ENCODE measurements at regions not wholly inside any gene's neighbourhood (a gene's known extent, or its start where the extent isn't known, plus 50 kb on each side); places are given as distances from the start of the nearest gene placed in this dataset.
"Not testable (repeated sequence)": the region's sequence is repeated elsewhere in the genome, so short reads cannot be mapped to it uniquely, and the experiment has no call there.

GRCh38 chr1:119266386-119266785 lies 102.2 kb upstream of the HAO2 start:
- TF ChIP-seq SIN3A (IDR thresholded peaks at IDR 0.05; ENCODE audit: borderline replicate concordance, insufficient read depth, low read depth, low read length), result no peak
- TF ChIP-seq TCF7L2 (IDR thresholded peaks at IDR 0.05; ENCODE audit: low read depth, low read length), result no peak
- no peak for TF ChIP-seq CTCF (IDR thresholded peaks at IDR 0.05)
- TF ChIP-seq POLR2AphosphoS5 (IDR thresholded peaks at IDR 0.05; ENCODE audit: low read depth, low read length), result no peak
- no peak for TF ChIP-seq REST (IDR thresholded peaks at IDR 0.05; ENCODE audit: insufficient read depth in 1 of 2, low read depth in 2 of 2, low read length in 1 of 2)
- Histone ChIP-seq H3K4me3 (ENCODE audit: low read depth in 2 of 2, low read length in 2 of 2) (no peak overlapping the region), H3K27me3 (ENCODE audit: control insufficient read depth, insufficient read depth, low read length) (no peaks in the 10 kb centered on the region), H3K9me3 (ENCODE audit: control insufficient read depth, insufficient read depth, low read depth, low read length) (no peaks in the 10 kb centered on the region), H3K4me1 (ENCODE audit: control insufficient read depth, insufficient read depth, low read length) (no peaks in the 10 kb centered on the region), H3K36me3 (ENCODE audit: control insufficient read depth, insufficient read depth, low read length) (no peaks in the 10 kb centered on the region), H3K27ac (ENCODE audit: low read length) (no peak overlapping the region)
- in situ Hi-C loops (cut with HindIII; ENCODE audit: low pct_unique_long_range_greater_than_20kb, low sequenced_read_pairs) (no loop called here), intact Hi-C loops (cut with micrococcal nuclease; ENCODE audit: unreplicated experiment) (no loop called here)
- POLR2A ChIA-PET, result no interaction called here
- no TSS peak for BruUV-seq (replicated peaks)
- DNase-seq (ENCODE audit: low read depth, low spot score) (no peak), ATAC-seq (no peak)
- CTCF ChIA-PET, result no interaction called here

- H3K4me3 ChIP-seq (ENCODE audit: low read depth in 2 of 2, low read length in 2 of 2), result no peak overlapping the region
- no peaks in the 10 kb centered on the region for H3K4me1 ChIP-seq (ENCODE audit: control insufficient read depth, insufficient read depth, low read length)
- intact Hi-C loops (cut with micrococcal nuclease; ENCODE audit: unreplicated experiment) (no loop called here), in situ Hi-C loops (cut with HindIII; ENCODE audit: low pct_unique_long_range_greater_than_20kb, low sequenced_read_pairs) (no loop called here)
- ChIA-PET CTCF (no interaction called here), POLR2A (no interaction called here)
- no peaks in the 10 kb centered on the region; the same call in 1 of the 2 replicates for H3K27me3 ChIP-seq (ENCODE audit: control insufficient read depth, insufficient read depth, low read length)
- no TSS peak for BruUV-seq (replicated peaks)
- ATAC-seq, result no peak
- no peak for DNase-seq (ENCODE audit: low read depth, low spot score)
- TF ChIP-seq TCF7L2 (IDR thresholded peaks at IDR 0.05; ENCODE audit: low read depth, low read length), result no peak
- TF ChIP-seq POLR2AphosphoS5 (IDR thresholded peaks at IDR 0.05; ENCODE audit: low read depth, low read length), result no peak
- no peak for TF ChIP-seq REST (IDR thresholded peaks at IDR 0.05; ENCODE audit: insufficient read depth in 1 of 2, low read depth in 2 of 2, low read length in 1 of 2)
- TF ChIP-seq SIN3A (IDR thresholded peaks at IDR 0.05; ENCODE audit: borderline replicate concordance, insufficient read depth, low read depth, low read length), result no peak
- no peak for TF ChIP-seq CTCF (IDR thresholded peaks at IDR 0.05)
- H3K36me3 ChIP-seq (ENCODE audit: control insufficient read depth, insufficient read depth, low read length), result no peaks in the 10 kb centered on the region
- H3K9me3 ChIP-seq (ENCODE audit: control insufficient read depth, insufficient read depth, low read depth, low read length), result no peaks in the 10 kb centered on the region
- H3K27ac ChIP-seq (ENCODE audit: low read length), result no peak overlapping the region
These were observed 101.7 kb upstream of the HAO2 start for GRCh38 chr1:119266858-119267257.

- CTCF ChIA-PET; H3K4me3 ChIP-seq (ENCODE audit: low read depth in 2 of 2, low read length in 2 of 2); in situ Hi-C loops (cut with HindIII; ENCODE audit: low pct_unique_long_range_greater_than_20kb, low sequenced_read_pairs); ATAC-seq; H3K27me3 ChIP-seq (ENCODE audit: control insufficient read depth, insufficient read depth, low read length); H3K4me1 ChIP-seq (ENCODE audit: control insufficient read depth, insufficient read depth, low read length); H3K27ac ChIP-seq (ENCODE audit: low read length); DNase-seq (ENCODE audit: low read depth, low spot score); H3K36me3 ChIP-seq (ENCODE audit: control insufficient read depth, insufficient read depth, low read length); BruUV-seq (replicated peaks); intact Hi-C loops (cut with micrococcal nuclease; ENCODE audit: unreplicated experiment); H3K9me3 ChIP-seq (ENCODE audit: control insufficient read depth, insufficient read depth, low read depth, low read length); POLR2A ChIA-PET: not testable (repeated sequence)
These were observed 101.3 kb upstream of the HAO2 start for GRCh38 chr1:119267288-119267687.

Measured in Panc1 (cell line).